ENCODE measurements at regions not wholly inside any gene's neighbourhood (a gene's known extent, or its start where the extent isn't known, plus 50 kb on each side); places are given as distances from the start of the nearest gene placed in this dataset.

GRCh38 chr5:119953474-119953873 lies 324.1 kb downstream of the FAM170A start:
- Histone ChIP-seq H3K36me3 (replicated peaks in 1 of 2; ENCODE audit: control insufficient read depth in 1 of 2, insufficient read depth in 2 of 2, low read length in 2 of 2) (no peaks in the 10 kb centered on the region), H2AFZ (ENCODE audit: low read length) (no peak overlapping the region), H3K4me2 (ENCODE audit: low read depth, low read length) (no peak overlapping the region), H4K20me1 (ENCODE audit: insufficient read depth, low read length) (no peaks in the 10 kb centered on the region), H3K79me2 (ENCODE audit: insufficient read depth, low read length) (no peaks in the 10 kb centered on the region), H3K27ac (ENCODE audit: extremely low read length, insufficient read depth, low read length) (no peak overlapping the region), H3K4me1 (ENCODE audit: insufficient read depth, low read length) (no peaks in the 10 kb centered on the region), H3K27me3 (ENCODE audit: control insufficient read depth in 1 of 2, insufficient read depth in 2 of 2, low read length in 2 of 2) (no peaks in the 10 kb centered on the region), H3K9me3 (ENCODE audit: low read length) (no peaks in the 10 kb centered on the region), H3K4me3 (replicated peaks in 1 of 3; ENCODE audit: insufficient read depth in 1 of 3, low read depth in 2 of 3, low read length in 3 of 3) (no peak overlapping the region), H3K9ac (ENCODE audit: insufficient read depth, low read depth, low read length) (no peak overlapping the region)
- ATAC-seq (no peak), DNase-seq (ENCODE audit: low spot score) (no peak), FAIRE-seq (no peak)
- CTCF ChIA-PET (ENCODE audit: low intra/inter-chr PET ratio, low total read pairs), result no interaction called here
- in situ Hi-C loops (cut with HindIII; ENCODE audit: extremely low pct_ligation_motif_present, low pct_unique_long_range_greater_than_20kb) (no loop called here), intact Hi-C loops (cut with micrococcal nuclease; ENCODE audit: unreplicated experiment) (no loop called here)
- POLR2A ChIA-PET, result no interaction called here
- no TSS peak for BruUV-seq (replicated peaks)
- TF ChIP-seq THAP7 (CRISPR knock-in tag; IDR thresholded peaks at IDR 0.05) (no peak), BHLHE40 (IDR thresholded peaks at IDR 0.05; ENCODE audit: low read length) (no peak), NCOR1 (IDR thresholded peaks at IDR 0.05; ENCODE audit: borderline replicate concordance, low read length) (no peak), ZNF230 (CRISPR knock-in tag; IDR thresholded peaks at IDR 0.05) (no peak), ZNF670 (CRISPR knock-in tag; IDR thresholded peaks at IDR 0.05; ENCODE audit: borderline replicate concordance) (no peak), ZNF576 (CRISPR knock-in tag; IDR thresholded peaks at IDR 0.05) (no peak)
- no CpG with 5 or more reads among the region's 1 CpG for WGBS (ENCODE audit: low lambda C conversion rate)

GRCh38 chr5:119954106-119954505 lies 324.7 kb downstream of the FAM170A start:
- no peak overlapping the region for H3K9ac ChIP-seq (ENCODE audit: insufficient read depth, low read depth, low read length)
- no peaks in the 10 kb centered on the region for H3K9me3 ChIP-seq (ENCODE audit: low read length)
- CTCF ChIA-PET (ENCODE audit: low intra/inter-chr PET ratio, low total read pairs), result no interaction called here
- H3K4me2 ChIP-seq (ENCODE audit: low read depth, low read length), result no peak overlapping the region
- H3K4me1 ChIP-seq (ENCODE audit: insufficient read depth, low read length), result no peaks in the 10 kb centered on the region
- in situ Hi-C loops (cut with HindIII; ENCODE audit: extremely low pct_ligation_motif_present, low pct_unique_long_range_greater_than_20kb) (no loop called here), intact Hi-C loops (cut with micrococcal nuclease; ENCODE audit: unreplicated experiment) (no loop called here)
- H3K79me2 ChIP-seq (ENCODE audit: insufficient read depth, low read length), result no peaks in the 10 kb centered on the region
- no peaks in the 10 kb centered on the region for H3K27me3 ChIP-seq (ENCODE audit: control insufficient read depth in 1 of 2, insufficient read depth in 2 of 2, low read length in 2 of 2)
- no peak overlapping the region for H3K27ac ChIP-seq (ENCODE audit: extremely low read length, insufficient read depth, low read length)
- ATAC-seq, result no peak
- no TSS peak for BruUV-seq (replicated peaks)
- POLR2A ChIA-PET, result no interaction called here
- H3K4me3 ChIP-seq (replicated peaks in 1 of 3; ENCODE audit: insufficient read depth in 1 of 3, low read depth in 2 of 3, low read length in 3 of 3), result no peak overlapping the region
- no peak for DNase-seq (ENCODE audit: low spot score)
- H2AFZ ChIP-seq (ENCODE audit: low read length), result no peak overlapping the region
- H4K20me1 ChIP-seq (ENCODE audit: insufficient read depth, low read length), result no peaks in the 10 kb centered on the region
- no peak for TF ChIP-seq HOXA3 (CRISPR knock-in tag; IDR thresholded peaks at IDR 0.05)
- no peak for TF ChIP-seq ZNF563 (CRISPR knock-in tag; IDR thresholded peaks at IDR 0.05)
- no peak for TF ChIP-seq ARID3A (IDR thresholded peaks at IDR 0.05; ENCODE audit: low read depth, low read length)
- no peak for TF ChIP-seq IKZF5 (CRISPR knock-in tag; IDR thresholded peaks at IDR 0.05)
- no peak for TF ChIP-seq CENPBD1 (CRISPR knock-in tag; IDR thresholded peaks at IDR 0.05; ENCODE audit: borderline replicate concordance, low read depth)
- no peak for TF ChIP-seq ELF3 (CRISPR knock-in tag; IDR thresholded peaks at IDR 0.05)
- no peak for TF ChIP-seq RFXANK (CRISPR knock-in tag; IDR thresholded peaks at IDR 0.05)
- TF ChIP-seq SIN3A (IDR thresholded peaks at IDR 0.05; ENCODE audit: borderline replicate concordance, low read depth, low read length), result no peak
- TF ChIP-seq KDM5A (IDR thresholded peaks at IDR 0.05; ENCODE audit: borderline replicate concordance, low read length), result no peak
- TF ChIP-seq CENPT (CRISPR knock-in tag; IDR thresholded peaks at IDR 0.05; ENCODE audit: low read depth), result no peak
- H3K36me3 ChIP-seq (replicated peaks in 1 of 2; ENCODE audit: control insufficient read depth in 1 of 2, insufficient read depth in 2 of 2, low read length in 2 of 2), result no peaks in the 10 kb centered on the region
- FAIRE-seq, result no peak

All from HepG2 (cell line).